Fibroblast of skin of left quadriceps (primary cell): ENCODE measurements at regions not wholly inside any gene's neighbourhood (a gene's known extent, or its start where the extent isn't known, plus 50 kb on each side); places are given as distances from the start of the nearest gene placed in this dataset.

Source experiments
- DNase-seq, 2 experiments: peaks; one replicate each; pipeline ENCODE4 v3.0.0-alpha.2; 2013; ENCODE audit warnings: low read depth in 2 of 2

DNA sequence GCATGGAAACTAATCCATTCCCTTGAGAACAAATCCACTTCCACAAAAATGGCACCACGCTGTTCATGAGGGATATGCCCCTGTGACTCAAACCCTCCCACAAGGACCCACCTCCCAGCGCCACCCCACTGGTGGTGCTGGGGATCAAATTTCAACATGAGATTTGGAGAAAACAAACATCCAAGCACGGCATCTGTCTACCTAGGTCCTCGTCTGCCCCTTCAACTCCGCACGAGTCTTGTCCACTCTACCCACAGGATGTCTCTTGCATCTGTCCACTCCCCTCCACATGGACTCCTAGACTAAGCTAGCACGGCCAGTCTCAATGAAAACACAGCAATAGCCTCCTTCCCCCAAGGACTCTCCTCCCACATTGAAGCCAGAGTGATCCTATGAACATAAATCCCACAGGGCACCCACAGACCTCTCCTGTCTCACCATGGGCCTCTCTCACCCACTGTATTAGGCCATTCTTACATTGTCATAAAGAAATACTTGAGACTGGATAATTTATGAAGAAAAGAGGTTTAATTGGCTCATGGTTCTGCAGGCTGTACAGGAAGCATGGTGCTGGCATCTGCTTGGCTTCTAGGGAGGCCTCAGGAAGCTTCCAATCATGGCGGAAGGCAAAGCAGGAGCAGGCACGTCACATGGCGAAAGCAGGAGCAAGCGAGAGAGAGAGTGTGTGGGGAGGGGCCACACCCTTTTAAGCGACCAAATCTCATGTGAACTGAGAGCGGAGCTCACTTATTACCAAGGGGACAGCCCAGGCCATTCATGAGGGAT lies 101.4 kb downstream of the TOMM20 start:
- DNase-seq, result no peak

DNA sequence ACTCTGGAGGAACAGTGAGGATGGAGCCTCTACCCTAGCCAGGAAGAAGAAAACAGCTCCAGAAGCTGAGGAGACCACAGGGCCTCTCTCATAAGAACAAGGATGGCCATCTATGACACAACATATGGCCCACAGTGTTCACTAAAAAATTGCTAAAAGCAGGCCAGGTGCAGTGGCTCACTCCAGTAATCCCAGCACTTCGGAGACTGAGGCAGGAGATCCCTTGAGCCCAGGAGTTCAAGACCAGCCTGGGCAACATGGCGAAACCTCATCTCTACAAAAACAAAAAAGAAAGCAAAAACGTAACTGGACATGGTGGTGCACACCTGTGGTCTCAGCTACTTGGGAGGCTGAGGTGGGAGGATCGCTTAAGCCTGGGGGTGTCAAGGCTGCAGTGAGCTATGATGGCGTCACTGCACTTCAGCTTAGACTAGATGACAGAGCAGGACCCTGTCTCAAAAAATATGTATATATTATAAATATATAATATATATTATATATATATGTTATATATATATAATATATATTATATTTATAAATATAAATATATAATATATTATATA lies 103.1 kb downstream of the TOMM20 start:
- no peak for DNase-seq

DNA sequence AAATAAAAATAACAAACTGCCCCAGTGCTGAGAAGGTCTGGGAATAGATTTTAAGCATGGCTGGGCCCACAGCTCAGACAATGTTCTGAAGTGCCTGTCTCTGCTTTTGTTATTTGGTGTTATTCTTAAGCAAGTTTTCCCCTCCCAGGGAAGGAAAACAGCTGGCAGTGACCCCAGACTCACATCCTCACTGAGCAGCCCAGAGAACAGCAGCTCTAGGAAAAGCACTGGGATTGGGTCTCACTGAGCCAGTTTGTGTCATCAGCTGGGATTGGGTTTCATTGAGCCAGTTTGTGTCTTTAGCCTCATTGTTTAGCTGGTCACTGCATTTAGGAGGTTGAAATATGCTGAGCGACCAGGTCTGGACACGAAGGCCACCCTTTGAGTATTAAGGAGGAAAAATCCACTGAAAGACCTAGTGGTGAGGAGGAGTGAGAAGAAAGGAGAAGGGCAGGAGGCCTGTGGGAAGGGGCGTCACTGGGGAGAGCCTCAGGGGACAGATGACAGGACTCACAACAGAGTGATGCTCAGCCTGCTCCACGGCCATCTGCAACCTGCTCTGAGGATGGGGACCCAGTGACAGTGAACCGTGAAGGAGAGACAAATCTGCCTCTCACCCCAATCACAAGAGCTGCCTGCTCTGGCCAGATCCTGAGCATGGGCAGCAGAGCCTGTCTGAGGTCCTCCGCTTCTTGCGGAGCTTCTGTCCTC lies 103.8 kb downstream of the TOMM20 start:
- no peak for DNase-seq

DNA sequence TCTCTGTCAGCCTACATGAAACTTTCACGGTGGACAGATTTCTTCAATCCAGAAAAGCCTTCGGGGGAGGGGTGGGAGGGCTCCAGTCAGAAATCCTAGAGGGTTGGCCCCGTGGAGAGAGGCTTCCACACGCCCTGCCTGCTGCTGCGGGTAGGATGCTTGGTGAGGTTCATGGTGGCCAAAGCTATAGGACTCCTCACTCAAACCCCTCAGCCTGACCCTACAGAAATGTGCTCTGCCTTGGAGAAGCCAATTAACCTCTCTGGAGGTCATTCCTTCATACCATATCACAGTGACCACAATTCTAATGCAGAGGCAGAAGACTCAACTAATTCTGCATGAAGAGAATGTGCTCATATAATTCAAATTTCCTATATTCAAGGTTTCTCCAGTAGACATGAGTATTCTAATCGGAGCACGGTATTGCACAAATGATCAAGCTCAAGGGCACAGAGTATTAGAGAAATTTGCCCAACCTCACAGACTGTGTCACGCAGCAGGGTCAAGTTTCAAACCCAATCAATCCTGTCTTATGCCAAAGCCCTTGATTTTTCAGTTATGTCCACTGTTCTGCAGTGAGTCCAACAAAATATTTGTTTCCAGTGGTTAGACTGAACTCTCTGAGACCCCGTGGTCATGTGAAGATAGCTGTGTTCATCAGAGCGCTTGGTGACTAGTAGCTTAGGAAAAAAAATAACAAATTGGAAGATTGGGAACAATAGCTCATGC lies 104.8 kb downstream of the TOMM20 start:
- no peak for DNase-seq

DNA sequence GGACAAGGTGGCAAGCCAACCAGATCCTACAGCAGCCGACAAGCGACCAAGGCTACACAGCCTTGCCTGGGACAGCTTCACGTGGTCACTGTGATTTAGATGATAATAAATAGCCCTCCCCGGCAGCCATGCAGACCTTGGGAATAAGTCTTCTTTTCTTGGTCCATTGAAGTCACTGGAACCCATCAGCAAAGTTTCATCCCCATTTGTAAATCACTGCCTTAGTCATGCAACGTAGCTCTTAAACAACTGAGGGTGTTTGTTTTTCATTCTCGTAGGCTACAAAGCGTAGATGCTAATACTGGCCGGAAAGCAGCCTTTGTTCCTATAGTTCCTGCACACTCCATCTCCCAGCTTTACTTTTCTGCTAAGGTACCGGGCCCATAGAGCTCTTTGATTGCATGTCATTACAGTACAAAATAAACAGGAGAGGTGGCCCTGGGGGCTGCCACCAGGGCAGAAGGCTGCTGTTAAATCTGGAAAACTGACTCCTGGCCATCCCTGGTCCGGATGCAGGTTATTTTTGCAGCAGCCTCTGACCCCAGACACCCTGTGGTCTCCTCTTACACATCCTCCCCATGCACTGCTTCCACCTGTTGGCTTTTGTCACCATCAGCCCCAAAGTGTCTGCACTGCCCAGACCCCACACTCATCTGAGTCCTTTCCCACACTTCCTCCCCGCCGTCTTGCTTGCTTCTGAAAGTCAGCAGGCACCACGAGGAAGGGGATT lies 105.5 kb downstream of the TOMM20 start:
- no peak for DNase-seq

DNA sequence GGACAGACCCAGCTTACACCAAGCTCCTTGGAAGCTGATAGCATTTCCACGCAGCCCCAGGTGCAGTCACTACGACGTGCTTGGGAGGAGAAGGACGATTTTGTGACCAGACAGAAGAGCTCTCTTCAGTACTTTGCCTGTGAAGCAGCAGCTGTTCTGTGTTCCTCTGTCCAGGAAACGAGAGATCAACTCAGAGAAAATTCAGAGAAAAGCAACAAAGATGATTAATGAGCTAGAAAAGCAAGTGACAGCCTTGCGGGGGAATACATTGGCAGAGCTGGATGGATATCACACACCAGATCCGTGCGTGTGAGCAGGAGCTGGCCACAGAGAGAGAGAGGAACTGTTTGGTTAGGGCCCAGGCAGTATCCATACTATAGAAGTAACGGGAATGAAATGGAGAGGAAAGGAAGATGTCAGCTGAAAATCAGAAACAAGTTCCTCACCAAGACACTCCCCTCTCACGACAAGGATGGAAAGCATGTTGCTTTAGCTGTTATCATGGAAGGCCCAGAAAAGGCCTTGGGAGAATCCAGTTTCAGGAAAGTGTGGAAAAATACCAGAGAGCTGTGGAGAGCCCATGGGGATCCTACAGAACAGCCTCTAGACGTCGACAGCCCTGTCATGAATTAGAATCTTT lies 106.2 kb downstream of the TOMM20 start:
- DNase-seq, result peak; percentile 28

DNA sequence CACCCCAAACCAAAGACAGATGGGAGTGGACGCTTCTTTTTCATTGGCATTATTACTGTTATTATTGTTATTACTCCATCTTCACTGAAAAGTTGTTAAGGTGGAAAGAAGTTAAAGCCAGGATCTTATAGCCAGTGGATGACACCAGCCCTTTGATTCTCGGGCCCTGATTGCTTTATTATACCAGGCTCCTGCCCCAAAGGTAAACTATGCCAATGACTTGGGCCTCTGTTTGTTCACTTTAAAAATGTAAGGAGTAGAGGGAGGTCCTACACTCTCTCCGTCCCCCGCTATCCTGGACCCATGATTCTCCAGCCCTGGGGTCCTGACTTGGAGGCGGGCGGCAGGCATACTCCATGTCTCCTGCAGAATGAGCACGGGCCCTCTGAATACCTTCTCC lies 106.8 kb downstream of the TOMM20 start:
- no peak for DNase-seq

DNA sequence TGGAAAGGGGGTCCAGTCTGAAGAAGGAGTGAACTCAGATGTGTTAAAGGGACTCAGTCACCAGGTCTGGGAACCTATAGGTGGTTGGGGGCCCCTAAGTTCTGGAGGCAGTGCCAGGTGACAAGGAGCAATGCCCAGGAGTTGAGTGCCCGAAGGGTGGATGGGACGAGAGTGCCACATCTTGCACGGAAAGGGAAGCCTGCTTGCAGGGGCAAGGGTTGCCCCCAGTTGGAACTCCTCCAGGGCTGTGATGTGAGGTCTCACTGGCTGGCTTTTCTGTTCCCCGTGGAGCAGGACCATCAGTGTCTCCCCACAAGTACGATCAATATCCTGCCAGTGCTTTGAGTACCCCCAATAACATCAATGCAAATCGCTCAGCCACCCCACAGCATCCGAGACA lies 107.3 kb downstream of the TOMM20 start:
- DNase-seq, result no peak

DNA sequence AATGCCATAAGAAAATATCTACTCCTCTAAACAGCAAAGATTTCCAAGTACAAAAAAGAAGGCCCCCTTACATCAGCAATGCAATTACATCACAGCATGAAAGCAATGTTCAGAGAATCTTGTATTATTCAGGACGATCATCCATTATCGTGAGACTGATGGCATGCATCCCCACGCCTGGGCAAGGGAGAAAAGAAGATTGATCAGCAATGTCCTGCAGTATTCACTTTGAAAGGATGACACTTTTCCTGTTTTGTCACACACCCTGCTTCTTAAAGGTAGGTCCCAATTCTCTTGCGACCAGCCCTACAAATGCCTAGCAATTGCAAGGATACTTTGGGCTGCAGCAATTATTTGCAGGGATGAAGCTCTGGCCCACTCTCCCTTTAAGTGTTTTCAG lies 108.7 kb downstream of the TOMM20 start:
- no peak for DNase-seq

DNA sequence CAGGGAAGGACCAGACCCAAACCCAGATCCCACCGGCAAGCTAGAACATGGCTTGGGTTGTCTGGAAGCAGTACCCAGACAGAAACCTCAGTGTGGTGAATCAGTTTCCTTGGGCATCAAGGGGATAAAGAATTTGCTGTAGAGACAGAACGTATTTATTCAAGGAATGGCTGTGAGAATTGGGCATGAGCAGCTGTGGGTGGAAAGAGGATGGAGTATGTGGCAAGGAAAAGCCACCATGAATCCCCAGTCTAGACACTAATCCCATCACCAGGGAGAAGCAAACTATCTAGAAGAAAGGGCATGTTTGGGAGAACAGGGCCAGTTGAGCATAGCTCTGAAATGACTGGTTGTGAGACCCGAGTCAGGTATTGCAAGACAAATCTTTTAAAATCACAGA lies 109.2 kb downstream of the TOMM20 start:
- DNase-seq, result no peak

DNA sequence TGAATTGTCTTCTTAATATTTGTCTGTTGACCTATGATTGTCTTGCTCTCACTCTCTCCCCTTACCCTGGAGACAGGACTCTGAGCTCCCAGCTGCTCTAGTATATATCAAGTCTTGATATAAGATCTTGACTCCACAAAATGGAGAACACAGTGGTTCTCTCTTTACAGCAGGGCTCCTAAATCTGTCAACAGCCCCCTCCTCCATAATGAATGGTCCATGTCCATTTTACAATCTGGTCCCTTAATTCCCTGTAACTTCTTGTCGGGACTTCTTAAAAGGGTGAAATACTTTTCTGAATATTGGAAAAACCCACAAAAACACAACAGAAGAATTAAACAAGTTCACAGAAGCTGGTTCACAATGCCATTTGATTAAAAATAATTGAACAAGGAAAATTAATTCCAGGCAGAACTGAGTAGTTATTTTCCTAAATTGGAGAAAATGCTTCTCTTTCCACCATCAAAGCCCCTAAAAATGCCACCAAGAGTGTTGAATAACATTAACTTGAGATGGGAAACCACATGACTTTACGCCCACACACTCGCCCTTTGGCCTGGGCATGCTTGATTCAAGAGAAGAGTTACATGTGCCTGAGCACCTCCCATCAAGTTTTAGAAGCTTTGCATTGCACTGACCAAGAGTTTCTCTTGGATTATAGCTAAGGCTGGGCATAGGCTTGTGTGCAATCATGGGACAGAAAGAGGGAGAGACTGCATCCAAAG lies 109.8 kb downstream of the TOMM20 start:
- no peak for DNase-seq

DNA sequence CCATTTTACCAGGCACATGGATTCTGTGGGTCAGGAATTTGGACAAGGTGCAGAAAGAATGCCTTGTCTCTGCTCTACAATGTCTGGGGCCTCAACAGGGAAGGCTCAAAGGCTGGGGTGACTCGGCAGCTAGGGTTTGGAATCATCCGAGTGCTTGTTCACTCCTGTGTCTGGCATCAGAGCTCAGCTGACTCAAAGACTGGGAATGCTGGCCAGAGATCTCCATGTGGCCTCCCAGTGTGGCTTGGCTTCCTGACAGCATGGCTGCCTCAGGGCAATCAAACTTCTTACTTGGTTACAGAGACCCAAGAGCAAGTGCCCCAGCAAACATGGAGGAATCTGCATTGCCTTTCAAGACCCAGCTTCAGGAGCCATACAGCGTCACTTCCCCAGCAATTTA lies 110.5 kb downstream of the TOMM20 start:
- peak; percentile 95 for DNase-seq

DNA sequence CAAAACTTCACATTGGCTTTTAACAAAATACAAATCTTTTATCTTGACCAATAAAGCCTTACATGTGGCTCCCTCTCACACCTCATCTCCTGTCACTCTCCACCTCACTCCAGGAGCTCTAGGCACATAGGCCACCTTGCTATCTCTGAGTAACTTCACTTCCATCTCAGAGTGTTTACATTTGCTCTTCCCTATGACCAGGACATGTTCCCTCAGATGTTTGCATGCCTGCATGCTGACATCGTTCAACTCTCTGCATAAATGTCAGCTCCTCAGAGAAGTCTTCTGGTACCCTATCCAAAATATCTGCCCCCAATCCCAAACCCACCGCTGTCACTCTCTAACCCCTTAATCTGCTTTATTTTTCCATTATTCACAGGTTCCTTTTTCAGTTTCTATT lies 110.9 kb downstream of the TOMM20 start:
- no peak for DNase-seq

DNA sequence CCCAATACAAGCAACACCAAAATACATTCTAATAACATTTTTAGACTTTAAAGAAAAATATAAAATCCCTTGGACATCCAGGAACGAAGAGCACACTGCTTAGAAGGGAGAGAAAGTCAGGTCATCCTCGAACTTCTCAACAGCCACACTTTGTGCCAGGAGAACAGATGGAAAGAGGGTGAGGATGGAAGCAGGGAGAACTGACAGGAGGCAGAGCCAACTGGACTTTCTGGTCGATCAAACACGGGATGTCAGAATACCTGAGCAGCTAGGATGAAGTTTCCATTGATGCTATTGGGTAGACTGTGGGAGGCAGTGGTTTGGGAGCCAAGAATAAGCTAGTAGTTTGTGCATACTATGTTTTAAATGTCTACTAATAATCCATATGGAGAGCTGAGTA lies 111.4 kb downstream of the TOMM20 start:
- DNase-seq, result no peak

DNA sequence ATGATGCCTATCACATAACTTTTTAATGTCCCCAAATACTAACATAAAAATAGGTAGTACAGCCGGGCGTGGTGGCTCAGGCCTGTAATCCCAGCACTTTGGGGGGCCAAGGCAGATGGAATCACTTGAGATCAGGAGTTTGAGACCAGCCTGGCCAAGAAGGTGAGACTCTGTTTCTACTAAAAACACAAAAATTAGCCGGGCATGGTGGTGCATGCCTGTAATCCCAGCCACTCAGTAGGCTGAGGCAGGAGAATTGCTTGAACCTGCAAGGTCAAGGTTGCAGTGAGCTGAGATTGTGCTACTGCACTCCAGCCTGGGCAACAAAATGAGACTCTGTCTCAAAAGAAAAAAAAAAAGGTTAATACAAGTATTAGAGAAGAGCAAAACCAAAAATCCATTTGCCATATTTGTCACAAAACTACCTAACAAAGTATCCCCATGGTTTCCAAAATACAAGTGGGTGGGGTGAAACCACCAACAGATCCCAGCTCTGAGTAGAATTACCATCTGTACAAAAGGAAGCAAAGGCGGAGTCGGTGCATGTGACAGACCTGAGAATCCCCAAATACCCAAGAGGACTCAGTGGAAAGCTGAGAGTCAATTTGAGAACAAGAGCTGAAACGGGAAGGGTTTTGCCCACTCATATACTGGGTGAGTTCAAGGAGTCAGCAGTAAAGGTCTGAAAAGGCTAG lies 113.2 kb downstream of the TOMM20 start:
- DNase-seq, result no peak

DNA sequence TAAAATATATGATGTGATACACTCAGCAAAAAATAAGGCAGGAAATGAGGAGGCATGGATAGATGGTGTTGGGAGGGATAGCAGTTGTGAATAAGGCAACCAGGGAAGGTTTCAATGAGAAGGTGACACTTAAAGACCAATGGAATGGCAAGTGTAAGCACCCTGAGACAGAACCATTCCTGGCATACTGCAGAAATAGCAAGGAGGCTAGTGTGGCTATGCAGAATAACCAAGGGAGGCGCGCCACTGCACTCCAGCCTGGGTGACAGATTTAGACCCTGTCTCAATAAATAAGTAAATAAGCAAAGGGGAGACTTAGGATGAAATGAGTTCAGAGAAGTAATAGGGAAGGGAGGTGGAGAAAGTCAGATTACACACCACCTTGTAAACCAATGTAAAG lies 113.9 kb downstream of the TOMM20 start:
- DNase-seq, result no peak

DNA sequence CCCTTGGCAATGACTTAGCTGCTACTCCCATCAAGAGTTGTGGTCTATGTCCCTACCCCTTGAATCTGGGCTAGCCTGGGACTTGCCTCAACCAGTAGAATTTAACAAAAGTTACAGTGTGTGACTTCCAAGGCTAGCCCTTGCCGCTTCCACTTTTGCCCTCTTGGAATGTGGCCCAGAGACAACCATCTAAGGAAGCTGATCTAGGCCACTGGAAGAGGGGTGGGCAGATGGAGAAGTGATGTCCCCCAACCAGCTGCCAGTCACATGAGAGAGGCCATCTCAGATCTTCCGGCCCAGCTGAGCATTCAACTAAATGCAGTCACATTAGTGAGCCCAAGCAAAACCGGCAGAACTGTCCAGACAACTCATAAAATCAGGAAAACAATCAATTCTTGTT lies 115.1 kb downstream of the TOMM20 start:
- DNase-seq, result no peak

DNA sequence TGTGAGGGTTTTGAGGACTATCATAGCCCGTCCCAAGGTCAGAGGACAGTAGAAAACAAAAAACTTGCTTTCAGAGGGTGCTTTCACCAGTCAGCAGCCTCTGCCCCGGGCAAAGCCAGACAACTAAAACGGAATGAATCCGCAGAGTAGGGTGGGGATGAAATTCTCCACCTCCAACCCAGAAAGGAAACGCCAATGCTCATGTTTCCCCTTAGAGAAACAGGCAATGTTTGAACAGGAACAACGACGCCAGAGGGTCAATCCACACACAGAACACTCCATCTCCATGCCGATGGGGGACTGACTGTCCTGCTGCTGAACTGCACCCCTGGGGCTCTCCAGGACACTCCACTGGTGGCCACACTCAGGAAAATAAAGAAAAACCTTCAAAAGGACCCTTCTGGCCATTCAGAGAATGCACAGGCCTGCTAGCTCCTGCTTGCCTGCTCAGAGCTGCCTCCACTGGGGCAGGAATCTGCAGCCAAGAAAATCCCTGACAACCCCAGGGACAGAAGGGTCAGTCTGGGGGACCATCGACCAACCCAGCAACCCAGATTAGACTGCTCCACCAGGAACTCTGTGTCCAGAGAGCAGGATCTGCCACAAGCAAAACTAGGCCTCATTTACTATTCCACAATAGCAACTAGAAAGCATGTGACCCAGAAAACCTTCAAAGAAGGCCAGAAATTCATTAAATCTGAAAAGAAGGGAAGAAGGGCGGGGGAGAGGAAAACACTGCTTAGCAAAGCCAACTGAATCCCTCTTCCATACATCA lies 116.0 kb downstream of the TOMM20 start:
- no peak for DNase-seq
